WTC11 (cell line): ENCODE measurements at regions not wholly inside any gene's neighbourhood (a gene's known extent, or its start where the extent isn't known, plus 50 kb on each side); places are given as distances from the start of the nearest gene placed in this dataset.

ENCODE experiments used
- CTCF ChIP-seq: fragments of 200-600 bp; IDR thresholded peaks from 2 replicates; pipeline ENCODE4 v1.8.0; 2022; ENCODE audit warnings: antibody characterized with exemption
- FOXP1 ChIP-seq: sonication (generic); formaldehyde crosslinking; IDR thresholded peaks from 2 replicates; pipeline ENCODE4 v1.8.0; 2022; ENCODE audit warnings: missing genetic modification reagents, mild to moderate bottlenecking, moderate library complexity, borderline replicate concordance
- JUN ChIP-seq: sonication (generic); formaldehyde crosslinking; IDR thresholded peaks from 2 replicates; pipeline ENCODE4 v1.8.0; 2023; ENCODE audit warnings: mild to moderate bottlenecking, missing genetic modification reagents
- MAX ChIP-seq: sonication (generic); formaldehyde crosslinking; IDR thresholded peaks from 2 replicates; pipeline ENCODE4 v1.8.0; 2022; ENCODE audit warnings: mild to moderate bottlenecking, missing genetic modification reagents
- MXD4 ChIP-seq: fragments of 250-450 bp; sonication (Bioruptor Pico); IDR thresholded peaks from 2 replicates; pipeline ENCODE4 v1.8.0; 2021; ENCODE audit warnings: mild to moderate bottlenecking, moderate library complexity, borderline replicate concordance
- NR1H2 ChIP-seq: sonication (generic); formaldehyde crosslinking; IDR thresholded peaks from 2 replicates; pipeline ENCODE4 v1.9.0; 2021; ENCODE audit warnings: mild to moderate bottlenecking, moderate library complexity, missing genetic modification reagents
- NR3C1 ChIP-seq: sonication (generic); formaldehyde crosslinking; conservative IDR thresholded peaks from 2 replicates; pipeline ENCODE4 v1.8.1; 2023; ENCODE audit warnings: low read depth, mild to moderate bottlenecking, missing genetic modification reagents
- SMAD3 ChIP-seq: sonication (generic); formaldehyde crosslinking; IDR thresholded peaks from 2 replicates; pipeline ENCODE4 v1.8.0; 2022; ENCODE audit warnings: missing genetic modification reagents, mild to moderate bottlenecking, borderline replicate concordance

GRCh38 chr10:47141349-47141748 is 158.6 kb upstream of the GDF10 start:
- no peak for TF ChIP-seq CTCF
- TF ChIP-seq NR3C1 (CRISPR knock-in tag) = no peak
- TF ChIP-seq NR1H2 (CRISPR knock-in tag) = no peak
- no peak for TF ChIP-seq MAX (CRISPR knock-in tag)
- no peak for TF ChIP-seq SMAD3 (CRISPR knock-in tag)
- no peak for TF ChIP-seq FOXP1
- no peak for TF ChIP-seq MXD4 (CRISPR knock-in tag)
- TF ChIP-seq JUN = no peak
